ENCODE measurements at regions not wholly inside any gene's neighbourhood (a gene's known extent, or its start where the extent isn't known, plus 50 kb on each side); places are given as distances from the start of the nearest gene placed in this dataset.
"Not testable (repeated sequence)": the region's sequence is repeated elsewhere in the genome, so short reads cannot be mapped to it uniquely, and the experiment has no call there.

GRCh38 chr11:97461934-97462333 is 1072.1 kb downstream of the JRKL start:
- no peak for DNase-seq

- no peak for DNase-seq
Measured at GRCh38 chr11:97463891-97464290, 1074.1 kb downstream of the JRKL start.

DNA sequence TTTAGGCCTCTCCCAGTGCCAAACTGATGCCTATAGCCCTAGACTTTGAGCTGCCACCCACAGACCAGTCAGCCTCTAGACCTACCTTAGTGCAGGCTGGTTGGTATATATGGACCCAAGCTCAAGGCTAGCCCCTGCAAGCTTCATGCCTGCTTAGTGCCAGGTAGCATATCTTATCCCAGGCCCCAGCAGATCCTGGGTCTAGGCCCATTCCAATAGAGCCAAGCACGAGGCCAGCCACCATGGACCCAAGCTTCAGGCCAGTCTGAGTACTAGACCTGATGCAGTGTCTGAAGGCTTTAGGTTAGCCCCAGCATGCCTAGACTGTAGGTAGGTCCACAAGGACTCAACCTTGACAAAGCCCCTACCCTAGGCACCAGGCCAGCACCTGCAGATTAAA is 1081.7 kb downstream of the JRKL start:
- DNase-seq: no peak

GRCh38 chr11:97487387-97487786 is 1097.6 kb downstream of the JRKL start:
- DNase-seq: no peak

DNA sequence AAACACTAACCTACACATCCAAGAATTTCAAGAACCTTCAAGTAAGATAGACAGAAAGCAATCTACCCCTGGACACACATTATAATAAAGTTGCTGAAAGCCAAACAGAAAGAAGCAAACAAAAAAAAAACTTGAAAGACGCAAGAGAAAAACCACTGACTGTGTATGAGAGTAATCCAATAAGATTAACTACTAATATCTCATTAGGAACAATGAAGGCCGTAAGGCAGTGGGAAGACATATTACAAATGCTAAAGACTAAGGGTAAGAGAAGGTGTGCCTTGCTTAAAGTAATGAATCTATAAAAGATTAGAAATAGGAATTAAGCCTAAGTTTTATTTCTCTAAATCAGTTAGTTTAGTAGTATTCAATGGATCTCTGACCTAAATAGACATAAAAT is 1109.1 kb downstream of the JRKL start:
- DNase-seq: no peak

- no peak for DNase-seq
Measured at GRCh38 chr11:97502201-97502600, 1112.4 kb downstream of the JRKL start.

- DNase-seq: no peak
Measured at GRCh38 chr11:97506076-97506759, 1116.4 kb downstream of the JRKL start.

GRCh38 chr11:97514446-97514845 is 1124.6 kb downstream of the JRKL start:
- DNase-seq: no peak

DNA sequence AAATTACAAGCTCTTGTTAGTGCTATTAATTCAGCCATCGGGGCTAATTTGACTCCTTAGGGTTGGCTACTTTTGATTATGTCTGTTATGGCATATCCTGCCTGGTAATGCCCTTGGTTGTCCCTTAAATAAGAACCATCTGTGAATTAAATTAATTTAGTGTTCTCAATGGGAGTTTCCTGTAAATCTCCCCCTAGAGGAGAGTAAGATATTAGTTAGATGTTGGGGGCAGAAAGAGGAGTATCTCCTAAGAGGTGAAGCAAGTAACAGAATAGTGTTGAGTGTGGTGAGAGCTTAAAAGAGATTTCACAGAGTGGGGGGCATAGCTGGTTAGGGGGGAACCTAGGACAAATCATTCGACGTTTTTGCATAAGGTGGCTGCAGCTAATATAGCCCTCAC is 1126.9 kb downstream of the JRKL start:
- no peak for DNase-seq

GRCh38 chr11:97525273-97525672 is 1135.5 kb downstream of the JRKL start:
- DNase-seq: no peak

DNA sequence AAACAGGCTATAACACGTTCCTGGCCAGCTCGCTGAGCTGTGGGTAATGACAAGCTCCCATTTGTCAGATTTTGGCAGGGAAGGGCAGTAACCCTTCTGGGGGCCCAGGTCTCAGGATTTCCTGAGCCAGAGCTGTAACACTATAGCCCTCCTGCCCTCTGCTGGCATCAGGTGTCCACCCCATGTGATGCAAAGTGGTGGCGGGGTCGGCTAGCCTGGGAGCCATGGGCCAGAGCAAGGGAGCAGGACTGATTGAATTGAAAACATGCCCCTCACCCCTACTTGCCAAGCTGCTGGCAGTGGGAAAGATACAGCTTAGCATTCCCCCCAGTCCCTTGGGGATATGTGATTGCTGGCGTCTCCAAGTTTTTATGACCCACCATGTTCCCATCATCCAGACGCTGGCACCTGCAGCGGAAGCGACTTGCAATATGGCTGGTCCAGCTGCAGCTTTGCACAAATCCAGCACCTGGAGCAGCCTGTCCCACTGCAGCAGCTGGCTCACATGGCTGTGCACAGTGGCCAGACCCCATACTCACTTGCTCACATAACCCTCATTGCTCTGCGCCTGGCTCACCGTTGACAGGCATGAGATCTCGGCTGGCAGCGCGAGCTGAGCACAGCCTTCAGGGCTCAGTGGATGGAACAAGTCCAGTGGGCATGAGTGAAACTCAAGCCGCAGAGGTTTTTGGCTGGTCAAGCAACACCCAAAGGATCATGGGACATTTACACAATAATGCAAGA is 1147.8 kb downstream of the JRKL start:
- DNase-seq: no peak

- DNase-seq: no peak
Measured at GRCh38 chr11:97544431-97544830, 1154.6 kb downstream of the JRKL start.

- DNase-seq: no peak
Measured at GRCh38 chr11:97548280-97548679, 1158.5 kb downstream of the JRKL start.

DNA sequence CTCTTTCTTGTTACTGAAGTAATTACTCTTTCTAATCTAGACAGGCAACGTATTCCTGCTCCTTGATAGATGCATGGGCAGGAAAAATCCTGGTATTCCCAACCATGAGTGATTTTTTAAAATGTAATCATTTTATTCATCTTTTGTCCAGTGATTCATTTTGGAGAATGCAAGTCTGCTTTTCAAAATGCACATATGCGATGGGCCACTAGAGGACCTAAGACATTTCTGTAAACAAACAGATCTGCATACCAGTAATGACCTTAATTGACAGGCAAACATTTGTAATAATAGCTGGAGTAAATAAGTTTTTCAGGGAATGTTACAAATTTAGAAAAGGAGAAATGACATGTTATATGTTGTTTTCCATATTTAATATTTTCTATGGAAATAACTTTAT is 1167.6 kb downstream of the JRKL start:
- no peak for DNase-seq

- no peak for DNase-seq
Measured at GRCh38 chr11:97567801-97568200, 1178.0 kb downstream of the JRKL start.

DNA sequence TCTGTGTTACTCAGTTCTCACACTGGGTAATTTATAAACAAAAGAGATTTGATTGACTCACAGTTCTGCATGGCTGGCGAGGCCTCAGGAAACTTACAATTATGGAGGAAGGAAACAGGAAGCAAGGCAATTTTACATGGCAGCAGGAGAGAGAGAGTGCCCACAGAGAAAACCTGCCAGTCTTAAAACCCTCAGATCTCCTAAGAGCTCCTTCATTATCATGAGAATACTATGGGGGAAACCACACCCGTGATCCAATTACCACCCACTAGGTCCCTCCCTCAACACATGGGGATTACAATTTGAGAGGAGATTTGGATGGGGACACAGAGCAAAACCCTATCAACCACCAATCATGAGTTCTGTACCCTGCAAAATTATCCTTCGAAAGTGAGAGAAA is 1180.8 kb downstream of the JRKL start:
- DNase-seq: no peak

DNA sequence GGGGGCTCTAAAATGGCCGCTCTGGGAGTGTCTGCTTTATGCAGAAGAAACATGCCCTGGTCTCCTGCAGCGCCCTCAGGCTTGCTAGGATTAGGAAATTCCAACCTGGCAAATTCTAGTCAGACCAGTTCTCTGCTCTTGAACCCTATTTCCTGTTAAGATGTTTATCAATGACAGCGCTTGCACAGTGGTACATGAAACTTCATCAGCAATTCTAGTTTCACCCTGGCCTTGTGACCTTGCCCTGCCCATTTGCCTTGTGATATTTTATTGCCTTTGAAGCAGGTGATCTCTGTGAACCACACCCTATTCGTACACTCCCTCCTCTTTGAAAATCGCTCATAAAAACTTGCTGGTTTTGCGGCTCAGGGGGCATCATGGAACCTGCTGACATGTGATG is 1184.0 kb downstream of the JRKL start:
- DNase-seq: not testable (repeated sequence)

DNA sequence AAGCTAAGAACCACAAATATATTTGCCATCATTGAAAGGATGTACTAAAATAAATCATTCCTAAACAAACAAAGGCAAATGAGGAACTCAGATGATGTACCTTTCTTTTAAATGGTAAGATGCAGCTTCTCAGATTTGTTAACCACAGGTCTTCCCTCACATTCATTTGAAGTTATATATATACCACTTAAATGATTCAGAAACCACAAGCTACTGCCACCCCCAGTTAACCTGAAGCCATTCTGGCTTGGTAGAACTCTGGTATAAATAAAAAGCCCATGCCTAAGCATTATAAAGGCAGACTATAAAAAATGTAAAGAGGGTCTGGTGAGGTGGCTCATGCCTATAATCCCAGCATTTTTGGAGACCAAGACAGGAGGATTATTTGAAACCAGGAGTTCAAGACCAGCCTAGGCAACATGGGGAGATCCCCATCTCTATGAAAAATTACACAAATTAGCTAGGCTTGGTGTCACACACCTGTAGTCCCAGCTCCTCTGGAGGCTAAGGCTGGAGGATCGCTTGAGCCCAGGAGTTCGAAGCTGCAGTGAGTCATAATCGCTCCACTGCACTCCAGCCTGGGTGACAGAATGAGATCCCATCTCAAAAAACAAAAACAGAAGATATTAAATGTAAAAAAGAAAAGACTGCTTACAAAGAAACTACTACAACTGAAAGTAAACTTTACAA is 1185.3 kb downstream of the JRKL start:
- no peak for DNase-seq

DNA sequence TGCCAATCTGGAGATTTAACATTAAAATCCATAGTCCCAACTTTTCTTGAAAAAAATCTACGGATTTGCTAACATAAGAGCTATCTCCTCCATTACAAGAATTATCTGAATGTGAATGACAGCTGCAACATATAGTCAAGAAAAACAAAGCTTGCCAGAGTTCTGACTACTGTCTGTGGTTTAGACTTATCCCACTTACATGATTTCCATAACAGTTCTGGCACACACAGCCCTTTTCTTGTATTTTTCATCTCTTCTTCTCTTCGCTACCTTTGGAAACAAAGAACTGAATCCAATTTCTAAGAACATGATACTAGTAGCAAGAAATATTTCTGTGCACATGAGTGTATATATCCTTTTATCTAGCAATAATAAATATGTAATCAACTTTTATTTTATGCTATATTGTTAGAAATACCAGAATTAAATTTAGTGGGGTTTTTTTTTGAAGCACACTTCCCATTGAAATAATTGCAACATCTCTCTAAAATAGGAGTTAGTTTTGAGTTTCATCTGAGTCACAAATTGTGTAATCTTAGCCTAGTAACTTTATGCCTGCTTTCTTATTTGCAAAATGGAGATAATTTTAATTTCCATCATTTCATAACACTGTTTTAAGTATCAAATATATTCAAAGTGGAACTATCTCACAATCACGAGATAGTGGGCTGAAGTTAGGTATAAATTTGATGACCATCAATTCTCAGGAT is 1217.6 kb downstream of the JRKL start:
- DNase-seq: no peak

DNA sequence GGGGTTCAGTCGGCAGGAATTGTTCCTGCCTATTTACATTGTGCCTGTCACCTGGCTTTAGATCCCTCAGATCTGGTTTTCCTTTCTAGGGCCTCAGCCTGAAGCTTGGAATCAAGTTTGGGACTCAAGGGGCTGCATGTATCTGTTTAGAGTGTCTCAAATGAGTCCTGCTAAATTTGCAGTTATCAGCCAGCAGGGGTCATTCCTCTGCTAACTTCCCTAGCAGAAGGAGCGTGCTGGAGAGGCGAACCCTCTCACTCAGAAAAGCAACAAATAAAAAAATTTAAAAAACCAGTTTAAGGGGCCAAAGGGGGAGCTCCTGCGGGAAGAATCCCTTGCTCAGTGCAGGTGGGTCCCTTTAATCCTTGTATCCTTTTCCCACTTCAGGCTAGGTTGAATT is 1220.2 kb downstream of the JRKL start:
- DNase-seq: no peak

DNA sequence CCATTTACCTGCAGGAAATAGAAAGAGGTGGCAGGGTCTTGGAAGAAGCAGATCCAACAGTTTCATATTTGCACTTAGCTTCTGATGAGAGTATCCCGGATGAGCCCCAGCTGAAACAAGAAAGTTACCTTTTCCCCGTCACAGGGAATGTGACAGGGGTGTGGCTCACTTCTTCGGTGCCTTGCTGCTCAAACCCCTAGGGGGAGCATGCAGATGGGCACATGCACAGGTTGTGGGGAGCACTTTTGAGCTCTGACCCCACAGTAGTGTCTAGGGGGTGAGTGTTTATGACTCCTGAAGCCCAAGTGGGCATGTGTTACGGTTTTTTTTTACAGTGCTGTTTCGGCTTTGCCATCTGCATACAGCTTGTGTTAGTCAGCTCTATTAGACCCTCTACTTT is 1221.0 kb downstream of the JRKL start:
- no peak for DNase-seq

GRCh38 chr11:97611345-97611744 is 1221.5 kb downstream of the JRKL start:
- DNase-seq: no peak

GRCh38 chr11:97614606-97615005 is 1224.8 kb downstream of the JRKL start:
- no peak for DNase-seq

GRCh38 chr11:97615546-97615945 is 1225.7 kb downstream of the JRKL start:
- no peak for DNase-seq
